ENCODE measurements at regions not wholly inside any gene's neighbourhood (a gene's known extent, or its start where the extent isn't known, plus 50 kb on each side); places are given as distances from the start of the nearest gene placed in this dataset.

DNA sequence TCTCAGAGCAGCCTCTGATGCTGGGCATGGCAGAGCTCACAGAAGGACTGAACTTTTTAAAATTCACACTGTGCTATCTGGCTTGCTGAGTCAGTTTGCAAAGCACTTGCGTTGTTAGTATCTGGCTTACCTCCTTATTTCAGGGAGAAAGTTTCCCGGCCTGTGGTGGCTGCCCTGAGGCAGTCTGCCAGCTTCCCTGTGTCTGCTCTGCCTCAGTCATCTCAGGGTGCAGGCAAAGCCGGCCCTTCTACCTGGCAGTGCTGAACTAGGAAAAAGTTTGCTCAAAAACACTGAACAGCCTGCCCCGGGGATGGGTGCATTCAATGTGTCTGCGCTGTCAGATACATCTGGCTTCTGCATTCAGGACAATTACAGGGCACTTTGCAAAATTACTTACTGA is 90.2 kb upstream of the UXS1 start:
- TF ChIP-seq POLR2A (IDR thresholded peaks at IDR 0.05): no peak
- peak in 1 of 4 donors; percentile 8 for TF ChIP-seq POLR2AphosphoS5 (IDR thresholded peaks at IDR 0.05)
- TF ChIP-seq, protein P1, sequence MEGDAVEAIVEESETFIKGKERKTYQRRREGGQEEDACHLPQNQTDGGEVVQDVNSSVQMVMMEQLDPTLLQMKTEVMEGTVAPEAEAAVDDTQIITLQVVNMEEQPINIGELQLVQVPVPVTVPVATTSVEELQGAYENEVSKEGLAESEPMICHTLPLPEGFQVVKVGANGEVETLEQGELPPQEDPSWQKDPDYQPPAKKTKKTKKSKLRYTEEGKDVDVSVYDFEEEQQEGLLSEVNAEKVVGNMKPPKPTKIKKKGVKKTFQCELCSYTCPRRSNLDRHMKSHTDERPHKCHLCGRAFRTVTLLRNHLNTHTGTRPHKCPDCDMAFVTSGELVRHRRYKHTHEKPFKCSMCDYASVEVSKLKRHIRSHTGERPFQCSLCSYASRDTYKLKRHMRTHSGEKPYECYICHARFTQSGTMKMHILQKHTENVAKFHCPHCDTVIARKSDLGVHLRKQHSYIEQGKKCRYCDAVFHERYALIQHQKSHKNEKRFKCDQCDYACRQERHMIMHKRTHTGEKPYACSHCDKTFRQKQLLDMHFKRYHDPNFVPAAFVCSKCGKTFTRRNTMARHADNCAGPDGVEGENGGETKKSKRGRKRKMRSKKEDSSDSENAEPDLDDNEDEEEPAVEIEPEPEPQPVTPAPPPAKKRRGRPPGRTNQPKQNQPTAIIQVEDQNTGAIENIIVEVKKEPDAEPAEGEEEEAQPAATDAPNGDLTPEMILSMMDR (IDR thresholded peaks at IDR 0.05): no peak
- TF ChIP-seq EP300 (IDR thresholded peaks at IDR 0.05): no peak
